ENCODE measurements at regions not wholly inside any gene's neighbourhood (a gene's known extent, or its start where the extent isn't known, plus 50 kb on each side); places are given as distances from the start of the nearest gene placed in this dataset.

- no peak overlapping the region for H3K27ac ChIP-seq (ENCODE audit: low read depth in 1 of 2, low read length in 2 of 2)
- ChIA-PET POLR2A (no interaction called here), CTCF (no interaction called here)
- intact Hi-C loops (cut with DNase I, micrococcal nuclease), result no loop called here
- no peaks in the 10 kb centered on the region for H3K27me3 ChIP-seq (ENCODE audit: control insufficient read depth in 1 of 2, insufficient read depth in 2 of 2, low read length in 2 of 2)
- Mint-ChIP-seq H3K36me3 (ENCODE audit: low read depth) (no peaks in the 10 kb centered on the region), H3K9me3 (no peaks in the 10 kb centered on the region), H3K4me1 (ENCODE audit: low read depth) (no peaks in the 10 kb centered on the region), H3K4me3 (no peak overlapping the region), H3K27me3 (no peaks in the 10 kb centered on the region), H3K27ac (no peak overlapping the region)
- peaks cover 0 to 5% of the 10 kb centered on the region in 2 experiments for H3K9me3 ChIP-seq (ENCODE audit: control insufficient read depth in 1 of 2, insufficient read depth in 1 of 2, low read length in 2 of 2)
- ATAC-seq (ENCODE audit: poor library complexity) (no peak), DNase-seq (no peak)
- TF ChIP-seq CTCF (IDR thresholded peaks at IDR 0.05), result no peak
- no peaks in the 10 kb centered on the region for H3K4me1 ChIP-seq (ENCODE audit: insufficient read depth, low read length)
- H3K4me3 ChIP-seq (ENCODE audit: low read length), result no peak overlapping the region
- no peaks in the 10 kb centered on the region for H3K36me3 ChIP-seq (ENCODE audit: insufficient read depth, low read length)
Observed at GRCh38 chr18:51802569-51803428, 537.2 kb upstream of the DCC start.

GRCh38 chr18:51807336-51807735 is 532.7 kb upstream of the DCC start:
- no peak for ATAC-seq (ENCODE audit: poor library complexity)
- ChIA-PET POLR2A (no interaction called here), CTCF (no interaction called here)
- no peaks in the 10 kb centered on the region for H3K36me3 ChIP-seq (ENCODE audit: insufficient read depth, low read length)
- Mint-ChIP-seq H3K27ac (no peak overlapping the region), H3K27me3 (no peaks in the 10 kb centered on the region), H3K9me3 (peaks cover 3% of the 10 kb centered on the region), H3K36me3 (ENCODE audit: low read depth) (no peaks in the 10 kb centered on the region), H3K4me1 (ENCODE audit: low read depth) (no peaks in the 10 kb centered on the region), H3K4me3 (no peak overlapping the region)
- H3K27ac ChIP-seq (ENCODE audit: low read depth in 1 of 2, low read length in 2 of 2), result no peak overlapping the region
- H3K27me3 ChIP-seq (ENCODE audit: control insufficient read depth in 1 of 2, insufficient read depth in 2 of 2, low read length in 2 of 2), result no peaks in the 10 kb centered on the region
- no peaks in the 10 kb centered on the region for H3K4me1 ChIP-seq (ENCODE audit: insufficient read depth, low read length)
- TF ChIP-seq CTCF (IDR thresholded peaks at IDR 0.05), result no peak
- H3K9me3 ChIP-seq (ENCODE audit: control insufficient read depth in 1 of 2, insufficient read depth in 1 of 2, low read length in 2 of 2), result peaks cover 0 to 5% of the 10 kb centered on the region in 2 experiments
- intact Hi-C loops (cut with DNase I, micrococcal nuclease), result no loop called here
- H3K4me3 ChIP-seq (ENCODE audit: low read length), result no peak overlapping the region
- no peak for DNase-seq

- ATAC-seq (ENCODE audit: poor library complexity) (no peak), DNase-seq (no peak)
- intact Hi-C loops (cut with DNase I, micrococcal nuclease), result no loop called here
- Histone ChIP-seq H3K27ac (ENCODE audit: low read depth in 1 of 2, low read length in 2 of 2) (no peak overlapping the region), H3K9me3 (ENCODE audit: control insufficient read depth in 1 of 2, insufficient read depth in 1 of 2, low read length in 2 of 2) (no peaks in the 10 kb centered on the region), H3K4me3 (ENCODE audit: low read length) (no peak overlapping the region), H3K27me3 (ENCODE audit: control insufficient read depth in 1 of 2, insufficient read depth in 2 of 2, low read length in 2 of 2) (no peaks in the 10 kb centered on the region), H3K4me1 (ENCODE audit: insufficient read depth, low read length) (no peaks in the 10 kb centered on the region), H3K36me3 (ENCODE audit: insufficient read depth, low read length) (no peaks in the 10 kb centered on the region)
- H3K36me3 Mint-ChIP-seq (ENCODE audit: low read depth), result no peaks in the 10 kb centered on the region
- H3K4me3 Mint-ChIP-seq, result no peak overlapping the region
- no peaks in the 10 kb centered on the region for H3K4me1 Mint-ChIP-seq (ENCODE audit: low read depth)
- TF ChIP-seq CTCF (IDR thresholded peaks at IDR 0.05), result no peak
- H3K27me3 Mint-ChIP-seq, result no peaks in the 10 kb centered on the region
- H3K27ac Mint-ChIP-seq, result no peak overlapping the region
- CTCF ChIA-PET, result no interaction called here
- POLR2A ChIA-PET, result no interaction called here
- H3K9me3 Mint-ChIP-seq, result peaks cover 3% of the 10 kb centered on the region
Observed at GRCh38 chr18:51811883-51812282, 528.1 kb upstream of the DCC start.

Measured in CD4-positive, alpha-beta T cell (primary cell).